ENCODE measurements at regions not wholly inside any gene's neighbourhood (a gene's known extent, or its start where the extent isn't known, plus 50 kb on each side); places are given as distances from the start of the nearest gene placed in this dataset.

- Histone ChIP-seq H3K4me1 (no peaks in the 10 kb centered on the region), H3K9me3 (no peaks in the 10 kb centered on the region), H3K36me3 (no peaks in the 10 kb centered on the region), H3K27me3 (no peaks in the 10 kb centered on the region), H3K27ac (no peak overlapping the region), H3K4me3 (no peak overlapping the region)
- intact Hi-C loops (cut with DNase I; ENCODE audit: low total_unique reads), result no loop called here
- no peak for DNase-seq
- TF ChIP-seq POLR2A (IDR thresholded peaks at IDR 0.05), result no peak
- TF ChIP-seq, protein P1, sequence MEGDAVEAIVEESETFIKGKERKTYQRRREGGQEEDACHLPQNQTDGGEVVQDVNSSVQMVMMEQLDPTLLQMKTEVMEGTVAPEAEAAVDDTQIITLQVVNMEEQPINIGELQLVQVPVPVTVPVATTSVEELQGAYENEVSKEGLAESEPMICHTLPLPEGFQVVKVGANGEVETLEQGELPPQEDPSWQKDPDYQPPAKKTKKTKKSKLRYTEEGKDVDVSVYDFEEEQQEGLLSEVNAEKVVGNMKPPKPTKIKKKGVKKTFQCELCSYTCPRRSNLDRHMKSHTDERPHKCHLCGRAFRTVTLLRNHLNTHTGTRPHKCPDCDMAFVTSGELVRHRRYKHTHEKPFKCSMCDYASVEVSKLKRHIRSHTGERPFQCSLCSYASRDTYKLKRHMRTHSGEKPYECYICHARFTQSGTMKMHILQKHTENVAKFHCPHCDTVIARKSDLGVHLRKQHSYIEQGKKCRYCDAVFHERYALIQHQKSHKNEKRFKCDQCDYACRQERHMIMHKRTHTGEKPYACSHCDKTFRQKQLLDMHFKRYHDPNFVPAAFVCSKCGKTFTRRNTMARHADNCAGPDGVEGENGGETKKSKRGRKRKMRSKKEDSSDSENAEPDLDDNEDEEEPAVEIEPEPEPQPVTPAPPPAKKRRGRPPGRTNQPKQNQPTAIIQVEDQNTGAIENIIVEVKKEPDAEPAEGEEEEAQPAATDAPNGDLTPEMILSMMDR (IDR thresholded peaks at IDR 0.05), result no peak
These were observed 440.5 kb upstream of the TLE4 start for GRCh38 chr9:79131246-79131774.

DNA sequence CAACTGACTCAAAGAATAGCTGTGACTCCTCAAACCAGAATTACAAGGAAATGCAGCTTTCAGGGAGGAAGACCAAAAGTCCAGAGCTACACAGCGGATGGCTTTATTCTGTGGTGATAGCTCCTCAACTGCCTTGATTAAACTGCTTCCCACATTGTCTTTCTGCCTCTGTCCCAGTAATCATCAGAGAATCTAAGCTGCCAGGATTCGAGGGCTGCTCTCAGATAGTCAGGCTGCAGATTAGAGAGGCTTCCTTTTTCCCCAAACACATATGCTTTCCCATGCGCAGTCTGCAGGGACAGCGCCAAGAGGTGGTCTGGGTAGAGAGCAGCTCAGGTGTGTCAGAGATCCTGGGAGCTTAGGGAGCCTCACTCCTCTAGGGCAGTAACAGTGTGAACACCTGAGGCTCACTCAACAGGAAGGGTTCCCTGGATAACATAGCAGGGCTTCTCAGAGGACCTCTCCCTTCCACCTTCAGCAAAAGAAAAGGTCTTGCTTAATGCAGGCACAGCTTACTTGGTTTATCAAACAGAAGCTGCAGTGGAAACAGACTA, 439.9 kb upstream of the TLE4 start:
- no peaks in the 10 kb centered on the region for H3K36me3 ChIP-seq

GRCh38 chr9:79134654-79135053, 437.1 kb upstream of the TLE4 start:
- TF ChIP-seq POLR2A (IDR thresholded peaks at IDR 0.05), result no peak
- TF ChIP-seq, protein P1 (IDR thresholded peaks at IDR 0.05), result no peak
- no peak overlapping the region for H3K27ac ChIP-seq
- no peaks in the 10 kb centered on the region for H3K36me3 ChIP-seq
- H3K27me3 ChIP-seq, result no peaks in the 10 kb centered on the region
- no peak for DNase-seq
- no peaks in the 10 kb centered on the region for H3K9me3 ChIP-seq
- H3K4me3 ChIP-seq, result no peak overlapping the region
- intact Hi-C loops (cut with DNase I; ENCODE audit: low total_unique reads), result no loop called here
- H3K4me1 ChIP-seq, result no peaks in the 10 kb centered on the region

More for the DNA sequence above, 439.9 kb upstream of the TLE4 start:
- TF ChIP-seq, protein P1 (IDR thresholded peaks at IDR 0.05), result no peak
- TF ChIP-seq POLR2A (IDR thresholded peaks at IDR 0.05), result no peak
- H3K27me3 ChIP-seq, result no peaks in the 10 kb centered on the region
- H3K9me3 ChIP-seq, result no peaks in the 10 kb centered on the region
- no peak overlapping the region for H3K4me3 ChIP-seq
- no peaks in the 10 kb centered on the region for H3K4me1 ChIP-seq
- intact Hi-C loops (cut with DNase I; ENCODE audit: low total_unique reads), result no loop called here
- no peak overlapping the region for H3K27ac ChIP-seq
- DNase-seq, result no peak

GRCh38 chr9:79135681-79136415, 435.9 kb upstream of the TLE4 start:
- H3K27ac ChIP-seq, result no peak overlapping the region
- DNase-seq, result no peak
- no peaks in the 10 kb centered on the region for H3K36me3 ChIP-seq
- no peaks in the 10 kb centered on the region for H3K9me3 ChIP-seq
- no peak overlapping the region for H3K4me3 ChIP-seq
- TF ChIP-seq, protein P1 (IDR thresholded peaks at IDR 0.05), result no peak
- TF ChIP-seq POLR2A (IDR thresholded peaks at IDR 0.05), result no peak
- H3K4me1 ChIP-seq, result no peaks in the 10 kb centered on the region
- intact Hi-C loops (cut with DNase I; ENCODE audit: low total_unique reads), result no loop called here
- no peaks in the 10 kb centered on the region for H3K27me3 ChIP-seq

DNA sequence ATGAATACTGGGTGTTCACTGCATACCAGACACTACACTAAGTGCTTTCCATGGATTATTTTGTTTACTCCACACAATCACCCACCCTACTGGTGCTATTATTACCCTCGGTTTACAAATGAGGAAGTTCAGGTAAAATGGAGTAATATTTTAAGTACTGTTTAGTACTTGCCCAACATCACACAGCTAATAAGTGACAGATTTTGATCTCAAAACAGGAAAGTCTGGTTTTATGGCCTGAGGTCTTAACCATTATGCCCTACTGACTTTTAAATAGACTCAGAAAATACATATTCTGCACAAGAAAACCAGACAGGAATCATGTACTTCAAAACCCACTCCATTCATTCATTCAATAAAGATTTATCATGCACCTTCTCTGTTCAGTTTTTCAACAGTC, 431.0 kb upstream of the TLE4 start:
- Histone ChIP-seq H3K27ac (no peak overlapping the region), H3K4me1 (no peaks in the 10 kb centered on the region), H3K27me3 (no peaks in the 10 kb centered on the region), H3K36me3 (no peaks in the 10 kb centered on the region), H3K9me3 (no peaks in the 10 kb centered on the region), H3K4me3 (no peak overlapping the region)
- TF ChIP-seq, protein P1 (IDR thresholded peaks at IDR 0.05), result no peak
- no peak for TF ChIP-seq POLR2A (IDR thresholded peaks at IDR 0.05)
- intact Hi-C loops (cut with DNase I; ENCODE audit: low total_unique reads), result no loop called here
- DNase-seq, result no peak

All from uterus (tissue), 3 donors.